IMR-90 (cell line): ENCODE measurements at regions not wholly inside any gene's neighbourhood (a gene's known extent, or its start where the extent isn't known, plus 50 kb on each side); places are given as distances from the start of the nearest gene placed in this dataset.

ENCODE experiments used
- ATAC-seq: fragments of 200-7000 bp; cut with Tn5 transposase; 2 replicates; pipeline ENCODE4 v1.9.1; 2020; ENCODE audit warnings: low read depth, mild to moderate bottlenecking, moderate library complexity
- BruUV-seq: library from RNA; stranded (reverse); fragments of 400-500 nt; replicated peaks from 2 replicates; lab custom pipeline; 2021; lab: Mats Ljungman, UMichigan
- CTCF ChIA-PET: fragments of 300-600 bp; formaldehyde crosslinking; extraction: SDS; loops from one replicate; lab custom pipeline; 2021; ENCODE audit warnings: antibody characterized with exemption; lab: Yijun Ruan, JAX
- POLR2A ChIA-PET: fragments of 300-600 bp; sonication (Branson Sonifier 250); formaldehyde crosslinking; loops from one replicate; lab custom pipeline; 2022; ENCODE audit warnings: antibody characterized with exemption; ENCODE audit not compliant: unreplicated experiment; lab: Charles Lee
- DNase-seq: peaks from one replicate; pipeline ENCODE4 v3.0.0; 2013
- H2AFZ ChIP-seq: replicated peaks from 2 replicates; pipeline ENCODE3; 2013; ENCODE audit warnings: low read length, mild to moderate bottlenecking; ENCODE audit not compliant: poor library complexity
- H2AK5ac ChIP-seq: 2 replicates; pipeline ENCODE4 v1.6.1; 2013; ENCODE audit warnings: low read depth, low read length, inconsistent platforms
- H2AK9ac ChIP-seq: replicated peaks from 2 replicates; pipeline ENCODE3; 2013; ENCODE audit warnings: mild to moderate bottlenecking, low read depth, low read length, moderate library complexity; ENCODE audit not compliant: poor library complexity
- H2BK120ac ChIP-seq: 2 replicates; pipeline ENCODE4 v1.6.1; 2013; ENCODE audit warnings: low read depth, low read length, inconsistent platforms
- H2BK15ac ChIP-seq: 3 replicates; pipeline ENCODE4 v1.6.1; 2013; ENCODE audit warnings: low read depth, low read length, inconsistent platforms
- H2BK20ac ChIP-seq: 2 replicates; pipeline ENCODE4 v1.6.1; 2013; ENCODE audit warnings: low read depth, mild to moderate bottlenecking, inconsistent platforms, low read length, moderate library complexity
- H2BK5ac ChIP-seq: 2 replicates; pipeline ENCODE4 v1.6.1; 2013; ENCODE audit warnings: mild to moderate bottlenecking, low read depth, low read length, inconsistent platforms; ENCODE audit not compliant: poor library complexity, severe bottlenecking
- H3K14ac ChIP-seq: replicated peaks from 2 replicates; pipeline ENCODE4 v1.6.1; 2013; ENCODE audit warnings: low read depth, low read length, inconsistent platforms
- H3K18ac ChIP-seq: 2 replicates; pipeline ENCODE4 v1.6.1; 2013; ENCODE audit warnings: low read depth, low read length, control low read depth
- H3K23ac ChIP-seq: 2 replicates; pipeline ENCODE4 v1.6.1; 2013; ENCODE audit warnings: low read depth, low read length, inconsistent platforms
- H3K27ac ChIP-seq: 2 replicates; pipeline ENCODE4 v1.5.1; 2013; ENCODE audit warnings: mild to moderate bottlenecking, control low read depth, low read length; ENCODE audit not compliant: insufficient read depth
- H3K27me3 ChIP-seq: 2 replicates; pipeline ENCODE4 v1.6.1; 2013; ENCODE audit warnings: low read length; ENCODE audit not compliant: control insufficient read depth, insufficient read depth
- H3K36me3 ChIP-seq: 2 replicates; pipeline ENCODE4 v1.6.1; 2013; ENCODE audit warnings: low read length, mixed read lengths; ENCODE audit not compliant: control insufficient read depth, insufficient read depth
- H3K4ac ChIP-seq: 2 replicates; pipeline ENCODE4 v1.6.1; 2013; ENCODE audit warnings: low read depth, low read length, inconsistent platforms
- H3K4me1 ChIP-seq: 2 replicates; pipeline ENCODE4 v1.6.1; 2013; ENCODE audit warnings: low read length, mixed read lengths; ENCODE audit not compliant: control insufficient read depth, insufficient read depth
- H3K4me2 ChIP-seq: 2 replicates; pipeline ENCODE4 v1.6.1; 2013; ENCODE audit warnings: low read depth, mild to moderate bottlenecking, control low read depth, low read length, moderate library complexity
- H3K4me3 ChIP-seq: 2 replicates; pipeline ENCODE4 v1.5.1; 2013; ENCODE audit warnings: low read depth, mild to moderate bottlenecking, control low read depth, low read length, moderate library complexity; ENCODE audit not compliant: insufficient read depth
- H3K56ac ChIP-seq: 2 replicates; pipeline ENCODE4 v1.6.1; 2013; ENCODE audit warnings: low read length, inconsistent platforms; ENCODE audit not compliant: insufficient read depth; ENCODE audit errors: extremely low read depth
- H3K79me1 ChIP-seq, 2 experiments: 2 replicates each; pipeline ENCODE4 v1.6.1; 2013; ENCODE audit warnings: low read length in 2 of 2, inconsistent platforms in 1 of 2, low read depth in 1 of 2
- H3K9ac ChIP-seq: 2 replicates; pipeline ENCODE4 v1.6.1; 2013; ENCODE audit warnings: low read depth, low read length, control low read depth
- H3K9me1 ChIP-seq: 2 replicates; pipeline ENCODE4 v1.6.1; 2013; ENCODE audit warnings: low read length, inconsistent platforms; ENCODE audit not compliant: insufficient read depth
- H3K9me3 ChIP-seq: 2 replicates; pipeline ENCODE4 v1.6.1; 2013; ENCODE audit warnings: low read length; ENCODE audit not compliant: control insufficient read depth, insufficient read depth
- H4K20me1 ChIP-seq: 2 replicates; pipeline ENCODE4 v1.6.1; 2013; ENCODE audit warnings: low read length, inconsistent platforms; ENCODE audit not compliant: insufficient read depth
- H4K5ac ChIP-seq: 2 replicates; pipeline ENCODE4 v1.6.1; 2013; ENCODE audit warnings: mild to moderate bottlenecking, low read depth, low read length, control low read depth
- H4K8ac ChIP-seq, 2 experiments: 2 replicates each; pipeline ENCODE4 v1.6.1; 2013; ENCODE audit warnings: low read depth in 2 of 2, low read length in 2 of 2, control low read depth in 1 of 2, inconsistent platforms in 1 of 2
- H4K91ac ChIP-seq: 2 replicates; pipeline ENCODE4 v1.6.1; 2013; ENCODE audit warnings: low read depth, low read length, inconsistent platforms; ENCODE audit not compliant: insufficient read depth
- CHD1 ChIP-seq: IDR thresholded peaks from 2 replicates; pipeline ENCODE4 v1.6.1; 2012; ENCODE audit warnings: low read depth, low read length, improper control_type of control experiment
- RAD21 ChIP-seq: IDR thresholded peaks from 2 replicates; pipeline ENCODE4 v1.6.1; 2012; ENCODE audit warnings: low read length, improper control_type of control experiment
- WGBS, 2 experiments: methylation state at CpG; one replicate each; pipeline versions ENCODE4 v1.1.5 to v1.1.7; 2013; ENCODE audit warnings: missing lambda C conversion rate in 2 of 2; ENCODE audit not compliant: insufficient read length in 1 of 2; ENCODE audit errors: extremely low coverage in 2 of 2; 5-methylcytosine and 5-hydroxymethylcytosine counted together
- dilution Hi-C: fragments of 300-500 bp; cut with HindIII; formaldehyde crosslinking; loops from one replicate; pipeline ENCODE4 v1.14.3; 2018; ENCODE audit warnings: low sequenced_read_pairs; ENCODE audit not compliant: unreplicated experiment
- in situ Hi-C: fragments of 300-500 bp; cut with MboI; formaldehyde crosslinking; loops from 3 replicates; pipeline ENCODE4 v1.14.3; 2019; ENCODE audit warnings: low sequenced_read_pairs, inconsistent platforms, mixed read lengths
- intact Hi-C: fragments of 100-400 bp; cut with micrococcal nuclease; formaldehyde crosslinking; loops from 2 replicates; pipeline ENCODE4 v1.10.0; 2022

DNA sequence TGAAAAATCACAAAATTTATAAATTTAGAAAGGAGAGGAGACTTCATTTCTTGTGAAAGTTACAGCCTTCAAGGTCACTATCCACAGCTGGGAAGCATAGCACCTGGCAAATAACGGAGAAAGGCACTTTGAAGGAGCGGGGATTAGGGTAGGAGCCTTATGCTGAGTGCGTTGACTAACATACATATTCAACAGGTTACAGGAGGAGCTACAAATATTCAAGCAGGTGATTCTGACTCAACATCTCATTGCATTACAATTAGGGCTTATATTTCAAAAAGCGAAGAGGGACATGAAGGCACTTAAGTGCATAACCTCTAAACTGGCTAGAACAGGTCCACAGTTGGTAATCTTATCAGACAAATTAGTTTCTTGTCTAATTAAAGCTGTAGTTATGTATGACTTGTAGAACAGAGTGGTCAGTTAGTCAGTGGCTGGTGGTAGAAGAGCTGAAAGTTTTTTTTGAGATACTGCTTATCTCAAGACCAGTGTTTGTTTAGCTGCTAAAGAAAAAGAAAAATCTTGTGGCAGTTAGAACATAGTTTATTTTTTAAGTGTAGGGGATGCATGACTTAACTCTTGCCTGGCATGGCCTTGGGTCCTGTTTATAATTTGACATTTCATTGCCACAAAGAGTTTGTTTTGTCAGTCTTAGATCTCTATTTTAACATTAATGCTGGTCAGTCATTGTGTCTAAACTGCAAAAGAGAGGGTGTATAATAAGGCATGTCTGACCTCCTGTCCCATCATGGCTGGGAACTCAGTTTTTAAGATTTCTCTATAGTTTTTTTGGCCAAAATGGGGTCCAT is 311.5 kb downstream of the DUSP10 start:
- no peak overlapping the region for H3K9ac ChIP-seq
- H4K20me1 ChIP-seq: no peaks in the 10 kb centered on the region
- H2BK15ac ChIP-seq: peak overlapping the region; percentile 87; the same call in 2 of the 3 replicates
- peak overlapping the region; percentile 82 for H2BK120ac ChIP-seq
- no peaks in the 10 kb centered on the region for H3K27me3 ChIP-seq
- peak overlapping the region; percentile 35; the same call in 1 of the 2 replicates for H3K56ac ChIP-seq
- H3K9me1 ChIP-seq: peaks cover 2% of the 10 kb centered on the region; the same call in 1 of the 2 replicates
- H3K4me1 ChIP-seq: peaks cover 6% of the 10 kb centered on the region
- H3K4ac ChIP-seq: peak overlapping the region; percentile 82
- H2AFZ ChIP-seq: no peak overlapping the region
- peak overlapping the region; percentile 69; the same call in 1 of the 2 replicates for H3K18ac ChIP-seq
- dilution Hi-C loops (no loop called here), intact Hi-C loops (loop anchor here (5.0 to 10.0 kb wide), 2 partner anchors 386 to 1657 kb away; no protein-coding TSS in a partner anchor), in situ Hi-C loops (loop anchor here (10.0 kb wide), 2 partner anchors 166 to 616 kb away; no protein-coding TSS in a partner anchor)
- H2BK5ac ChIP-seq: peak overlapping the region; percentile 88
- H4K8ac ChIP-seq: peak overlapping the region in 1 of 2 experiments; percentile 63; a peak in 1 of 4 replicates
- TF ChIP-seq RAD21 (no peak), CHD1 (no peak)
- no peaks in the 10 kb centered on the region for H3K79me1 ChIP-seq
- peak overlapping the region; percentile 27; the same call in 1 of the 2 replicates for H4K91ac ChIP-seq
- H2AK5ac ChIP-seq: peak overlapping the region; percentile 93
- BruUV-seq: no TSS peak
- H3K4me2 ChIP-seq: peak overlapping the region; percentile 10; the same call in 1 of the 2 replicates
- H3K36me3 ChIP-seq: no peaks in the 10 kb centered on the region
- CTCF ChIA-PET: interaction anchor here (0.6 to 3.0 kb wide), 14 partner anchors 12 to 1129 kb away, joined by 3 to 43 read pairs (median 4); no protein-coding TSS in a partner anchor
- H3K23ac ChIP-seq: no peak overlapping the region
- POLR2A ChIA-PET: no interaction called here
- WGBS, 2 experiments: no CpG with 5 or more reads among the region's 4 CpGs
- peak overlapping the region; percentile 49; the same call in 1 of the 2 replicates for H4K5ac ChIP-seq
- no peak overlapping the region for H3K27ac ChIP-seq
- no peak overlapping the region for H3K4me3 ChIP-seq
- DNase-seq (peak; percentile 44), ATAC-seq (peak; percentile 51)
- peak overlapping the region; percentile 91 for H2BK20ac ChIP-seq
- H2AK9ac ChIP-seq: no peak overlapping the region
- H3K14ac ChIP-seq: peak overlapping the region; percentile 56; the same call in 1 of the 2 replicates
- peaks cover 4% of the 10 kb centered on the region; the same call in 1 of the 2 replicates for H3K9me3 ChIP-seq
